Lower lobe of right lung (tissue), 2 donors: ENCODE measurements at regions not wholly inside any gene's neighbourhood (a gene's known extent, or its start where the extent isn't known, plus 50 kb on each side); places are given as distances from the start of the nearest gene placed in this dataset.

Experiments
- ATAC-seq, 2 donors: fragments of 200-7000 bp; cut with Tn5 transposase; one replicate each; pipeline ENCODE4 v1.9.1; 2020 to 2022; ENCODE audit warnings: mild to moderate bottlenecking in 2 of 2, moderate library complexity in 2 of 2
- DNase-seq: peaks from one replicate; pipeline ENCODE4 v3.0.0-alpha.2; 2020
- H3K27ac ChIP-seq: fragments of 200-600 bp; one replicate; pipeline ENCODE4 v1.8.0; 2022
- H3K27me3 ChIP-seq: fragments of 200-600 bp; one replicate; pipeline ENCODE4 v1.8.0; 2022; ENCODE audit warnings: low read depth
- H3K36me3 ChIP-seq: fragments of 200-600 bp; one replicate; pipeline ENCODE4 v1.8.0; 2022; ENCODE audit warnings: mild to moderate bottlenecking
- H3K4me1 ChIP-seq: fragments of 200-600 bp; one replicate; pipeline ENCODE4 v1.8.0; 2022
- H3K4me3 ChIP-seq: fragments of 200-600 bp; one replicate; pipeline ENCODE4 v1.8.0; 2022; ENCODE audit warnings: mild to moderate bottlenecking
- H3K9me3 ChIP-seq: fragments of 200-600 bp; one replicate; pipeline ENCODE4 v1.8.0; 2022
- intact Hi-C: fragments of 100-400 bp; cut with DNase I; formaldehyde crosslinking; loops from one replicate; pipeline ENCODE4 v1.11.0; 2022
- TF ChIP-seq, protein P1 (sequence below): fragments of 200-600 bp; IDR thresholded peaks from one replicate; pipeline ENCODE4 v1.8.0; 2022; ENCODE audit warnings: antibody characterized with exemption, mild to moderate bottlenecking
- donor health status: DM: no; HTN: yes; CAD: no; lungs with severe emphysema.

DNA sequence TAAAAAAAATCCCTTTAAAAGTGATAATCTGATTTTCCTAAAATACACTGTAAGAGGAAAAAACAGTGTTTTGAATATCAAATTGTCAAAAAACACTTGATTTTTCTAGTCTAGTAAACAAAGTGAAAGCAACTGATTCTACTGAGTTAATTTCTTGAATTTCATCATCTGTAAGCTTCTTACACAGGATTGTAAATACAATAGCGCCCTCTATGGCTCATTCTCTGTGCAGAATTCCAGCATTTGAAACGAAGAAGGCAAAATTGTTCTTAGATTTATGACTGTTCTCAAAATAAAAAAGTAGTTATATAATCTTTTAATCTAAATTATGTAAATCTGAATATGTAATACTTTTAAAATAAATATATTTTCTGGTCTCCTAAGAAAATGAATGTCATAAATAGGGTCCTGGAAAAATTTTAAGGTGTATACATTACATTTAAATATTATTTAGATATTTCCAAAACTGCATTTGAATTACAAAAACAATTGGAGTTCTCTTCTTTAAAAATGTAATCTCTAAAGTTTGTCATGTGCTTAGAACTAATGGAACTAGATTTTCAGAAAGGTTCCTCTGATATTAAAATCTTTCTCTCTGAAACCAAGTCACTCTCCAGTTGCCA lies 176.9 kb upstream of the MC4R start:
- intact Hi-C loops: loop anchor here (10.0 kb wide), 1 partner anchor 555 kb away; no protein-coding TSS in a partner anchor

DNA sequence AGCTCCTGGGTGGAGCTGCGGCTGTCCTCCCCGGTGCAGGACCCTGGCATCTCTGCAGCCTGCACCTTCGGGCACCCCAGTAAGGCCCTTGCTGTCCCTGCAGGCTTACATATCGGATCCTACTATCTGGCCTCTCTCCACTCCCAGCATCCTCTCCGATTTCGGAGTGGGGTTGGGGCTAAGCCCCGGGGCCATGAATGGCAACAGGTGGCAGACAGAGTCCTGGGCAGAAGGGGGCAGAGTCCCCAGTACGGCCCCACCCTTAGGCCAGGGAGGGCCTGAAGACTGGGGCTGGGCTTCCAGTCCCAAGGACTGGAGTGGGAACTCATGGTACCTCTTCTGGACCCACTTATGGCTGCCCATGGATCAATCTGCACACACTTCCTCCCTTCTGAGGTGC lies 180.4 kb upstream of the MC4R start:
- intact Hi-C loops: no loop called here
- Histone ChIP-seq H3K4me1 (no peaks in the 10 kb centered on the region), H3K27ac (no peak overlapping the region), H3K36me3 (no peaks in the 10 kb centered on the region), H3K27me3 (no peaks in the 10 kb centered on the region), H3K9me3 (no peaks in the 10 kb centered on the region), H3K4me3 (no peak overlapping the region)
- TF ChIP-seq, protein P1, sequence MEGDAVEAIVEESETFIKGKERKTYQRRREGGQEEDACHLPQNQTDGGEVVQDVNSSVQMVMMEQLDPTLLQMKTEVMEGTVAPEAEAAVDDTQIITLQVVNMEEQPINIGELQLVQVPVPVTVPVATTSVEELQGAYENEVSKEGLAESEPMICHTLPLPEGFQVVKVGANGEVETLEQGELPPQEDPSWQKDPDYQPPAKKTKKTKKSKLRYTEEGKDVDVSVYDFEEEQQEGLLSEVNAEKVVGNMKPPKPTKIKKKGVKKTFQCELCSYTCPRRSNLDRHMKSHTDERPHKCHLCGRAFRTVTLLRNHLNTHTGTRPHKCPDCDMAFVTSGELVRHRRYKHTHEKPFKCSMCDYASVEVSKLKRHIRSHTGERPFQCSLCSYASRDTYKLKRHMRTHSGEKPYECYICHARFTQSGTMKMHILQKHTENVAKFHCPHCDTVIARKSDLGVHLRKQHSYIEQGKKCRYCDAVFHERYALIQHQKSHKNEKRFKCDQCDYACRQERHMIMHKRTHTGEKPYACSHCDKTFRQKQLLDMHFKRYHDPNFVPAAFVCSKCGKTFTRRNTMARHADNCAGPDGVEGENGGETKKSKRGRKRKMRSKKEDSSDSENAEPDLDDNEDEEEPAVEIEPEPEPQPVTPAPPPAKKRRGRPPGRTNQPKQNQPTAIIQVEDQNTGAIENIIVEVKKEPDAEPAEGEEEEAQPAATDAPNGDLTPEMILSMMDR: no peak
- DNase-seq (no peak), ATAC-seq (no peak)

More for the DNA sequence above, 176.9 kb upstream of the MC4R start:
- Histone ChIP-seq H3K4me1 (no peaks in the 10 kb centered on the region), H3K36me3 (no peaks in the 10 kb centered on the region), H3K9me3 (no peaks in the 10 kb centered on the region), H3K4me3 (no peak overlapping the region), H3K27me3 (no peaks in the 10 kb centered on the region), H3K27ac (no peak overlapping the region)
- peak in 1 of 2 donors; percentile 52 for ATAC-seq
- DNase-seq: no peak
- TF ChIP-seq, protein P1: peak; percentile 77

DNA sequence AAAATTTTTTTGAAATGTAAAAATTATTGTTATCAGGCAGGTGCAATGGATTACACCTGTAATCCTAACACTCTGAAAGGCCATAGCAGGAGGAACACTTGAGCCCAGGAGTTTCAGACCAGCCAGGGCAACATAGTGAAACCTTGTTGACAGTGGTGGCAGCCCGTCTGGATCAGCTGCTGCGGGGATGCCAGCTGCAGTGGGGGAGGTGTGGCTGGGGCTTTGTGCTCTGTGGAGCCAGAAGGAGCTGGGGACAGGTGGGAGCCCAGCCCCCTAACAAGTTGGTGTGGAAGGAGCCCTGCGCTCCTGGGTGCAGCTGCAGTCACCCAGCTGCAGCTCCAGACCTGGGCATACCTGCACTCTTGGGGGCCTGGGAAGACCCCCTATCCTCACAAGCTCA lies 182.4 kb upstream of the MC4R start:
- H3K27me3 ChIP-seq: no peaks in the 10 kb centered on the region
- DNase-seq (no peak), ATAC-seq (no peak)
- intact Hi-C loops: no loop called here
- no peaks in the 10 kb centered on the region for H3K9me3 ChIP-seq
- no peak overlapping the region for H3K27ac ChIP-seq
- no peaks in the 10 kb centered on the region for H3K4me1 ChIP-seq
- TF ChIP-seq, protein P1: no peak
- H3K4me3 ChIP-seq: no peak overlapping the region
- no peaks in the 10 kb centered on the region for H3K36me3 ChIP-seq

DNA sequence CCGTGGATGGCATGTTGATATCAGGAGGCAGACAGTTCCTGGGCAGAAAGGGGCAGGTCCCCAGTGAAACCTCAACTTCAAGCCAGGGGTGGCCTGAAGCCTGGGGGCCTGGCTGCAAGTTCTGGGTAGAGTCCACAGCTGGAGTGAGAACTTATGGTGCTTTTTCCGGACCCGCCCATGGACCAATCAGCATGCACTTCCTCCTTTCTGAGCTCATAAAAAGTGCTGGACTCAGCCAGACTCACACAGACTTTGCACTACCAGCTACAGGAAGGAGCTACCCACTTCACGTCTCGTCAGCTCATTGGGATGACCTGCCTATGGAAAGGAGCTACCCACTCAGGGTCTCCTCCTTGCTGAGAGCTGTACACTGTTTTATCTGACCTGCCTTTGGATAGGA lies 183.1 kb upstream of the MC4R start:
- DNase-seq (no peak), ATAC-seq (no peak)
- intact Hi-C loops: no loop called here
- H3K4me3 ChIP-seq: no peak overlapping the region
- H3K4me1 ChIP-seq: no peaks in the 10 kb centered on the region
- TF ChIP-seq, protein P1: no peak
- H3K27me3 ChIP-seq: no peaks in the 10 kb centered on the region
- H3K36me3 ChIP-seq: no peaks in the 10 kb centered on the region
- no peaks in the 10 kb centered on the region for H3K9me3 ChIP-seq
- H3K27ac ChIP-seq: no peak overlapping the region

DNA sequence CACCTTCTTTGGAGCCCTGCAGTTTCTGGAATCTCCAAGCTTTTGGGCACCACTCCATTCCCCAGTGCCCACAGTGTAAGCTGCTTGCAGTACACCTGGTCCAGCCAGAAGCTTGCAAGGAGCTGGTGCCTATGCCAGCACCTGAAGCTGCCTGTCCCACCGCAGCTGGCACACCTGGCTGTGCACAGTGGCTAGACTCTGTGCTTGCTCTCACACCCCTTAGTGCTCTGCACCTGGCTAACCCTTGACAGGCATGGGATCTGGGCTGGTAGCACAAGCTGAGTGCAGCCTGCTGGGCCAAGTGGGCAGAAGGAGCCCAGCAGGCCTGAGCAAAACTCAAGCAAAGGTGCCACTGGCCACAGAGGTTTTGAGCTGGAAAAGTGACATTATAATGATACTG lies 183.8 kb upstream of the MC4R start:
- Histone ChIP-seq H3K4me3 (no peak overlapping the region), H3K27ac (no peak overlapping the region), H3K4me1 (no peaks in the 10 kb centered on the region), H3K9me3 (no peaks in the 10 kb centered on the region), H3K27me3 (no peaks in the 10 kb centered on the region), H3K36me3 (no peaks in the 10 kb centered on the region)
- TF ChIP-seq, protein P1: no peak
- ATAC-seq (no peak), DNase-seq (no peak)
- intact Hi-C loops: no loop called here
